RKO (cell line): ENCODE measurements at regions not wholly inside any gene's neighbourhood (a gene's known extent, or its start where the extent isn't known, plus 50 kb on each side); places are given as distances from the start of the nearest gene placed in this dataset.
"Not testable (repeated sequence)": the region's sequence is repeated elsewhere in the genome, so short reads cannot be mapped to it uniquely, and the experiment has no call there.

Experiments
- DNase-seq: peaks from one replicate; pipeline ENCODE4 v3.0.0-alpha.2; 2016; ENCODE audit warnings: low spot score

- DNase-seq, result no peak
Measured at GRCh38 chr2:105691947-105692390, 52.7 kb upstream of the NCK2 start.

- DNase-seq, result no peak
Measured at GRCh38 chr2:105690566-105690965, 54.1 kb upstream of the NCK2 start.

- DNase-seq, result no peak
Measured at GRCh38 chr2:105689484-105689883, 55.2 kb upstream of the NCK2 start.

- DNase-seq, result no peak
Measured at GRCh38 chr2:105688946-105689345, 55.8 kb upstream of the NCK2 start.

- DNase-seq, result no peak
Measured at GRCh38 chr2:105686588-105686987, 58.1 kb upstream of the NCK2 start.

- no peak for DNase-seq
Measured at GRCh38 chr2:105683011-105683492, 61.7 kb upstream of the NCK2 start.

GRCh38 chr2:105682401-105682800 lies 62.3 kb upstream of the NCK2 start:
- DNase-seq, result no peak

GRCh38 chr2:105681927-105682326 lies 62.8 kb upstream of the NCK2 start:
- DNase-seq, result no peak

- no peak for DNase-seq
Measured at GRCh38 chr2:105680357-105680756, 64.4 kb upstream of the NCK2 start.

GRCh38 chr2:105678346-105678745 lies 66.4 kb upstream of the NCK2 start:
- no peak for DNase-seq

- no peak for DNase-seq
Measured at GRCh38 chr2:105677901-105678300, 66.8 kb upstream of the NCK2 start.

- DNase-seq, result no peak
Measured at GRCh38 chr2:105675841-105676240, 68.9 kb upstream of the NCK2 start.

- DNase-seq, result no peak
Measured at GRCh38 chr2:105674859-105675541, 69.7 kb upstream of the NCK2 start.

GRCh38 chr2:105674401-105674800 lies 70.3 kb upstream of the NCK2 start:
- no peak for DNase-seq

GRCh38 chr2:105671156-105671555 lies 73.6 kb upstream of the NCK2 start:
- no peak for DNase-seq

GRCh38 chr2:105669384-105669891 lies 75.3 kb upstream of the NCK2 start:
- DNase-seq, result no peak

GRCh38 chr2:105665480-105665879 lies 79.2 kb upstream of the NCK2 start:
- DNase-seq, result no peak

GRCh38 chr2:105660489-105660888 lies 84.2 kb upstream of the NCK2 start:
- DNase-seq, result no peak

- not testable (repeated sequence) for DNase-seq
Measured at GRCh38 chr2:105655723-105656606, 88.7 kb upstream of the NCK2 start.

- no peak for DNase-seq
Measured at GRCh38 chr2:105655244-105655643, 89.5 kb upstream of the NCK2 start.

GRCh38 chr2:105654474-105655004 lies 90.2 kb upstream of the NCK2 start:
- no peak for DNase-seq

- DNase-seq, result no peak
Measured at GRCh38 chr2:105653302-105653701, 91.4 kb upstream of the NCK2 start.
